Inflammatory macrophage treated with lipopolysaccharide for 4 hours (primary cell): ENCODE measurements at regions not wholly inside any gene's neighbourhood (a gene's known extent, or its start where the extent isn't known, plus 50 kb on each side); places are given as distances from the start of the nearest gene placed in this dataset.

Experiments
- DNase-seq: peaks from one replicate; pipeline ENCODE4 v3.0.0-alpha.2; 2020

DNA sequence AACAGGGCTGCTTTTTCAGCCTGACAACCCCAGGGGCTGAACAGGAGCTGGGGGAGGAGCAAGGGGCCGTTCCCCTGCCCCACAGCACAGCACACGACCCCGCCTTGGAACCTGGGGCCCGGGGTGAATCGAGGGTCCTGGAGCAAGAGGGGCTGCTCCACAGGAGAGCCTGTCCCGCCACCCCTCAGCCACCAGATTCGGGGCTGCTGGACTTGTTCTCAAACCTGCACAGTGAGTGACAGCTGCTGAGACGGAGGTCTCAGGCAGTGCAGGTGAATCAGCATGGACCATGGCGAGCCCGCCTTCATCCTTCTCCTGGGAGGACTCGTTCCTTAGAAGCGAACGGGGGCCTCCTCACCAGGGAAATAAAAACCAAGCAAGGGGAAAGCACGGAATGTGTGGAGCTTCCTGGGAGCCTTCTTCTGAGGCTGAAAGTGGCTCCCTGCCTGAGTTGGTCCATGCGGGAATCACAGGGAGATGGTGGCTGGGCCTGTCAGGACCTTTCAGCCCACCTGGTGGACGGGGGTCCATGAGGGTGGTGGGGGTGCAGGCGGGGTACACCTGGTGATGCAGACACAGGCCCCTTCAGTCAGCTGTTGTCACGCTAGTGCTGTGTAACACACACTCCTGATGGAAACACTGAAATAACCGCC is 125.4 kb downstream of the SIK1 start:
- no peak for DNase-seq

DNA sequence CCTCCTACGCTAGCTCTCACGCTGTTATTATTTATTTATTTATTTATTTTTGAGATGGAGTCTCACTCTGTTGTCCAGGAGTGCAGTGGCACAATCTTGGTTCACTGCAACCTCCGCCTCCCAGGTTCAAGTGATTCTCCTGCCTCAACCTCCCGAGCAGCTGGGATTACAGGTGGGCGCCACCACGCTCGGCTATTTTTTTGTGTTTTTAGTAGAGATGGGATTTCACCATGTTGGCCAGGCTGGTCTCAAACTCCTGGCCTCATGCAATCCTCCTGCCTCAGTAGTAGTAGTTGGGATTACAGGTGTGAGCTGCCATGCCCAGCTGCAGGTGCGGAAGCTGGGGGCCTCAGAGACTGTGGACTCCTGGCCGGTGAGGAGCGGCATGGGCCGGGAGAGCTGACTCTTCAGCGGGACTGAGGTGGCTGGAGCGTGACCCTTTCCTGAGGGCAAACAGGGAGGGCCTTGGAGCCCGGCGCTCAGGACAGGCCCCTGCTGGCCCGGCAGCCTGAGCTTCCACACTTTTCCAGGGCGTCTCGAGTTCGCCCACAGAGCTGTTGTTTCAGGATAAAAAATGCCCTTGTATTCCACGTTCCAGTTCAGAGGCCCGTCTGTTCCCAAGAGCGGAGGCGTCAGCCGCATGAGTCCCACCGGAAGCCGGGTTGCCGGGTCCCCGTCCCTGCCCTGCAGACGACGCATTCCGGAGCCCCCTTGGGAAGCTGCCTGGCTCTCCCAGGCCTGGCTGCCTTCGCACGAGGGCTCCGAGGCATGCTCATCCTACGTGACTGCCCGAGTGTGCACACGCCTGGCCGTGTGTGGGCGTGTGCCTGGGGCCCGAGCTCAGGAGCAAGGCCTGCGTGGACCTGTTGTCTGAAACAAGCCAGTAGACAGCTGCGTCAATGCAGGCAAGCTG is 126.2 kb downstream of the SIK1 start:
- no peak for DNase-seq

DNA sequence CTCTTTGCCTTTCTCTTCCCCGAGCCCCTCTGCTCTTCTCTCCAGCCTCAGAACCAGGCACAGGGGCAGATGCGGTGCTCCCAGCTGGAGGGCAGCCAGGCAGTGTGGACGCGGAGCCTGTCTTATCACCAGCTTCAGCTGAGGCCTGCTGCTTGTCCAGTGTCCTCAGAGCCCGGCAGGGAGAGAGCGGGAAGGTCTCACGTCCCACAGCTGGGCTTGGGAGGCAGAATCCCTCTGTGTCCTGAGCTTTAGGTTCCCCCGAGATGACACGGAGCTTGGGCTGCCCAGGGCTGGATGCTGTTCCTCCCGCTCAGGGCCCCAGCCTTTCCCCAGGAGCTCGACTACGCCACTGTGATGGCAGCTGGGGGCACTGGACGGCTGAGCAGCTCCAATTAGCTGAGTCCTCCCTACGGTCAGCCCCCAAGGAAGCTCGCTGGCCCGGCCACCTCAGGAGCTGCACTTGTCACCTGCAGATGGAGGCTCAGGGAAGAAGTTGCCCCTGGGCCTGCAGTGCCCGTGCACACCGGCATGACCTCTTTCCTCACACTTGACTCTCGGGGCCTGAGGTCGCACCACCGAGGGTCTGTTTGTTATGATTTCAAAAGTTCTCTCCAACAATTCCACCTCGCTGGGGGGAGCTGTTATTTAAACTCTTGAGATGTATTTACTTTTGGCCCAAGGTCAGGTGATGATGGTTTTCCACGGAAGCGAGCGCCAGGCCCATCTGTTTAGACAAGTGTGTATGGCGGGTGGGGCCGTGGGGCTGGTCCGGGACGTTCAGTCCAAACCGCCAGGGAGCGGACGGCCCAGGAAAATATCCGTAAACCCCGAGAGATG is 127.3 kb downstream of the SIK1 start:
- no peak for DNase-seq

DNA sequence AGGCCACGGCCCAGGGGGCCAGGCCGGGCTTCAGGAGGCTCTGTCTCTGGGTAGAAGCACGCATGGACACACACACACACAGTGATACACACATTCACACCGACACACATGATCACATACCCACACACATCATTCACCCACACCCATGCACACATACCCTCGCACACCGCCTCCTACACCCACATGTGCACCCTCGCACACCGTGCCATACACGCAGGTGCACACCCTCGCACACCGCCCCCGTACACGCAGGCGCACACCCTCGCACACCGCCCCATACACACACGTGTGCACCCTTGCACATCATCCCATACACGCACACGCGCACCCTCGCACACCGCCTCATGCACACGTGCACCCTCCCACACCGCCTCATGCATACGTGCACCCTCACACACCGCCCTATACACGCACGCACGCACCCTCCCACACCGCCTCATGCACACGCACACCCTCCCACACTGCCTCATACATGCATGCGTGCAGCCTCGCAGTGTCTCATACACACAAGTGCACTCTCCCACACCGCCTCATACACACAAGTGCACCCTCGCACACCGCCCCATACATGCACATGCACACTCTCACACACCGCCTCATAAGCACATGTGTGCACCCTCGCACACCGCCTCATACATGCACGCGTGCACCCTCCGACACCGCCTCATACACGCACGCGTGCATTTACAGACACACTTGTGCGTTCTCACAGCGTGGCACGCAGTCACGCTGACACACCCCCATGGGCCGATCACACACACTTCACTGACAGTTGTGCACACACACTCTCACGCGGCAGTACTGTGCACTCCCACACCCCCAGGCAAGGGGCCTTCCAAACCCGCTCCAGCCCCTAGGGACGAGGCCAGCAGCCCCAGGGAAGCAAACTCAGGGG is 128.1 kb downstream of the SIK1 start:
- DNase-seq = no peak

DNA sequence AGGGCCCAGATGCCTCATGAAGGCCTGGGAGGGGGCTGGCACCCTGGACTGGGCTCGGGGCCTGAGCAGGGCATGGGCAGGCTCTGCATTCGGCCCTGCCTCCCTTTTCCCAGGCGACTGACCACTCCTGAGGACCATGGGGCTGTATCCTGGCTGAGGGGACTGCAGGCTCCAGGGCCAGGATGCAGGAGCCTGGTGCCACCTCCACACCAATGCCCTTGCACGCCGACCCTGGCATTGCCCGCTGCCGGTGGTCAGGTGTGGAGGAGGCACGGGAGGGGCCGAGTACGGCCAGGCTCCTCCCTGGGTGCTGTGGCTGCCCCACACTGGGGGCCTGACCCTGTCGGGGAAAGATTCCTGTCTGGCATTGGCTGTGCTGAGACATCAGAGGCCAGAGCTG is 128.9 kb downstream of the SIK1 start:
- no peak for DNase-seq

DNA sequence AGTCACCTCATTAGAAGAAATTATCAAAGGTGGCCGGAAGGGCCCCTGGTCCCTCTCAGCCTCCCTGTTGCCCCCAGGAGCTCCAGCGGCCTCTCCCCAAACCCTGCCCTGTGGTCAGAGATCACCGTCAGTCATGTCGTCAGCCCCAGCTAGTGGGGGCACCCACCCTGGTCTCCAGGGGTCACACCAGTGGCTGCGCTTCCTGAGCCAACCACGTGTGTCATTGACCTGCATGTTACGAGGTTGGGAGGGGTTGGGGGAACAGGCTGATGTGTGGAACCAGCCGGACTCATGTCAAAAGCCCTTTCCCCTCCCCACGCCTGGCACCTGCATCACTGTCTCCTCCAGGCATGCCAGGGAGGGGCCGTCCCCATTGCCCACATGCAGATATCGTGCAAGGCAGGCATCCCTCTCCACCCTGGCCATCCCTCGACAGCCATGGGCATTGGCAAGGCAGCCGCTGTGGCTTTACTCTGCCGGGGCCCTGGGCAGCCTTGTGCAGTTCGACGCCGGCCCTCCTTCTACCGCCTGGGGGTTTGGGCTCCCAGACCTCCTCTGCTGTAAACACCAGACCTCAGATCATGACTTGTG is 128.7 kb downstream of the CRYAA start:
- no peak for DNase-seq

DNA sequence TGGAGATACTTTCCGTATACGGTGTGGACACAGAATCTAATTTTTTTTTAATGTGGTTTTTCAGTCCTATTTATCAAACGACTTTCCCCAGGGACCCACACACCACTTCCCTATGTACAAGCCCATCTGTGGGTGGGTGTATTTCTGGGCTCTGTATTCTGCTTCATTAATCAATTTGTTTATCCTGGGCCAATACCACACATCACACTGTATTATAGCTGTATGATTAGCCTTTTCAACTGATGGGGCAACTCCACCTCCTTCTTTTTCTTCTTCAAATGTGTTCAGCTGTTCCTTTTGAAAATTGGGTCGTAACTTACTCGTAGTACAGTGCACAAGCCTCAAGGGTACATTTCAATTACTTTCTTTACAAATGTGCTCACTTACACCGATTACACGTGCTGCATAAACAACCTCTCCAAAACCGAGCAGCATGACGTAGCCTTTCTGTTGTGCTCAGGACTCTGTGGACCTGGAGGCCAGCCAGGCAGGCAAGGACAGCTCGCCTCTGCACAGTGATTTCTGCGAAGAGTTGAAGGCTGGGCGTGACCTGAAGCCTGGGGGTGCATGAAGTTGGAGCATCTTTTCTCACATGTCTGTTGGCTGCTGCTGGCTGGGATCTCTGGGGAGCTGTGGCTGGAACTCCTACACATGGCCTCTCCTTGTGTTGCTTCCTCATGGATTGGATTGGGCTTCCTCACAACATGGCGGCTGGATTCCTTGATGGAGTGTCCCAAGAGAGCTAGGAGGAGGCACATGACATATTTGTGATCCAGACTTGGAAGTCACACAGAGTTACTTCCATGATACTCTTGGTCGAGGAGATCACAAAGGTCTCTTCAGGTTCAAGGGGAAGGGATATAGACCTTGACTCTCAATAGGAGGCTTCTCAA is 126.5 kb downstream of the CRYAA start:
- DNase-seq = no peak

DNA sequence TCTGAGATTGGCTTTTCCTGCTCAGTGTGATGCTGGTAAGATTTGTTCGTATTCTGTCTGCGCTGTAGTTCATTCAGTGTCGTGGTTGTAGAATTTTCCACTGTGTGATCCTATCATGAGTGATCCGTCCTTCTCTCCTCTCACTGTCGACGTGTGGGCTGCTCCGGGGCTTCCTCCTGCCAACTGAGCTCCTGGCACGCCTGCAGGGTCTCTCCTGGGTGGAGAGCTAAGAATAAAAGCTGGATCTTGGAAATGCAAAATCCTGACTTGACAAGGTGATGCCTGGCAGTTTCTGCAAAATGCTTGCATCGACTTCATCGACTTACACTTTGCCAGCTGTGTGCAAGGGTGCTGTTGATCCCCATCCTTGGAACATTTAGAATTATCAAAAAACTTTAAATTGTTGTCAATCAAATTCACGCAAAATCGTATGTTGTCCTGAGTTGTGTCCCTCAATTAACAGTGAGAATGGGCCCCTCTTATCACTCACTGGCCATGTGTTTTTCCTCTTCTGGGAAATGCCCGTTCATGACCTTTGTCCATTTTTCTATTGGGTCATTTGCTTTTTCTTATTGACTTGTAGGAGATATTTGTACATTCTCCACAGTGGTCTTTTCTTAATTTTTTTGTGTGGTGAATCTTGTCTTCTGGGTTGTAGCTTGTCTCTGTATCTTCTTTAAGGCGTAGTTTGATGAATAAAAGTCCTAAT is 125.5 kb downstream of the CRYAA start:
- DNase-seq = no peak

DNA sequence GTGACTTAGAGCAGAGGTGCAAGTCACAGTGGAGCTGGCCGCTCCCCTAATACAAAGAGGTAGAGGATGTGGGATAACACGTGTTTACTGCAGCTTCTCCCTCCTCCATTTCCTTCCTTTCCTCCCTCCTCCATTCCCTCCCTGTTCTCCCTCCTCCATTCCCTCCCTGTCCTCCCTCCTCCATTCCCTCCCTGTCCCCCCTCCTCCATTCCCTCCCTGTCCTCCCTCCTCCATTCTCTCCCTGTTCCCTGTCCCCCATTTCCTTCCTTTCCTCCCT is 124.0 kb downstream of the CRYAA start:
- no peak for DNase-seq

DNA sequence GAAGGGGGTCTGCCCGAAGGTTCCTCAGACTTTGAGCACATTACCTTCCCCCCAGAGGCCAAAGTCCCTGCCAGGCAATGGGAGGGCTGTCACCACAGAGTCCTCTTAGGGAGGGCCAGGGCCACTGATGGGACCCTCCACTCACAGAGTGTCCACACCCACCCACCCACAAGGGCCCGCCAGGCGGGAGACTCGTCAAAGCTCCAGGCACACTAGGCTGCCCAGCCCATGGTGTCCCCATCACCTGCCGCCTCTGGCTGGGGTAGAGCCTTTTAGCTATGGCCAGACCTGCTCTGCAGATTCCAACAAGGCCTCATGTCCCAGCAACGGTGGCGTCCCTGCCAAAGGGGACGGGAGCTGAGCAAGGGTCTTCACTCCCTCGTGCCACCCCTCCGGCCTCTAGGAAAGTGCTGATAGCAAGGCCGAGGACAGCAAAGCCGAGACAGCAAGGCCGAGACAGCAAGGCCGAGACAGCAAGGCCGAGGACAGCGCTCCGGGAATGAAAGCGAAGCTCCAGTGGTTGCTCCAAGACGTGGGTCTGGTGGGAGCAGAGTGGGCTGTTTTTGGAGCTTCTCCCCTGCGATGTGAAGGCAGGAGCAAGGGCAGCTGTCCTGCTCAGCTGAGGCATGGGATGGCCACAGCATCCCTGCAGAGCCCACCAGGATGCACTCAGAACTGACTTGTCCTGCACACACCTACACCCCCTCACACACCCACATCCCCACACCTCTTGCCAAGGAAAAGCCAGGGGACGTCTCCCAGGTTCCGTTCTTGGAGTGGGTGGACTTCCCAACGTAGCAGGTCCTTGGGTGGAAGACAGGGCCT is 123.4 kb downstream of the CRYAA start:
- DNase-seq = no peak

DNA sequence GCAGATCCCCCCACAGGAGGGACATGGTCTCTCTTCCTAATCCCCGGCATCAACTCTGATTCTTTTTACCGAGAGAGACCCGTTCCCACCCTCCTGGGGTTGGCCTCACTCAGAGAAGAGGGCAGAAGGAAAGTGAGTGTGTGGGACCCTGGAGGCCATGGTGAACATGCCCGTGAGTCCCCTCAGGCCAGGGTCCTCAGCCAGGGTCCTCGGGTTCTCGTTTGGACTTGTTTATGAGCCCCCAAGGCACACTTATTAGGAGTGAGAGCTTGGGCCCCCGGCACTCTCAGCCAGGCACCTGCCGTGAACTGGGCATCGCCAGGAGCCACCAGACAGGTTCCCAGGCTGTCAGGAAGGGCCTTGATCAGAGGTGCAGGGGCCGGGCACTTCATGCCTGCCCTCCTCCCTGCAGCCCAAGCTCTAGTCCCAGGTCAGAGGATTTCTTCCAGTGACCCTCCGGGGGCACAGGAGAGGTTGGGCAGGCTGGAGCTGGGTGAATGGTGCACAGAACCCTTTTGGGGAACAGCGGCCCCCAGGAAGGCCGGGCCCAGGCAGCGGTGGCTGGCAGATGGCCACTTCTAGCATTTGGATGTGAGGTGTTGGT is 122.6 kb downstream of the CRYAA start:
- DNase-seq = no peak

DNA sequence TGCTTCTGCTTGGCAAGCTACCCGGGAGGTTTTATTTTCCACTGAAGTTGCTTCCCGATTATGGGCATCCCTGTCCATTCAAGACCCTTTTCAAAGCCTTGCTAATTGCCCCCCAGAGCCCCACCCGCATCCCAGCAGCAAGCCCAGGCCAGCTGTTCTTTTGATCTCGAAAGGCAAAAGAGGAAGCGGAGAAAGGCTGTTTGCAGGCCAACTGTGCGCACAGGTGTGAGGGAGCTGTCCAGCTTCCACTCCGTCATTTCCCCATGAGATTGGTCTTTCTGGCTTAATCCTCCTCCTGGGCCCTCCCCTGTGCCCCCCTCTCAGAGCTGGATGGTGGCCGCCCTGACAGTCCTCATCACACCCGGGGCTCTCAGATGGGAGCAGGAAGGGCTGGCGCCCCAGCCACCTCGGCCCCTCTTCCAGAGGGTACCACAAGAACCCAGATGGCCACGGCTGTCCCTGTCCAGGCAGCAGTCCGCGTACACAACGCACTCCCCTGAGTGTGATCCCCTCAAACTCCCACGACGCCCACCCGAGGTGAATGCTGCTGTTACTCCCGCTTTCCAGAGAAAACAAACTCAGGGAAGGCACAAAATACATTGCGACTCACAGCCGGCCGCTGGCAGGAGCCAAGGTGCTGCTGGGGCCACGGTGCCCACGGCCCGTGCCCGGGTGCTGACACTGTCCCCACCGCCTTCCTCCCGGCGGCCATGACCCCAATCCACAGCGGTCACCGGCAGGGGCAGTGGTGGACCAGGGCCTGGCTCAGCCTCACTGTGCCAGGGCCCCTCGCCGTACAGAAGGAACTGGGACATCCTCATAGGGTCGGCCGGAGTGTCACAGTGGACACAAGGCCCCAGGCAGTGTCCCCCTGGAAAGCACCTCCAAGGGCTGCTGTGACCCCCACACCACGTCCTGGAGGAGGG is 121.9 kb downstream of the CRYAA start:
- DNase-seq = no peak

DNA sequence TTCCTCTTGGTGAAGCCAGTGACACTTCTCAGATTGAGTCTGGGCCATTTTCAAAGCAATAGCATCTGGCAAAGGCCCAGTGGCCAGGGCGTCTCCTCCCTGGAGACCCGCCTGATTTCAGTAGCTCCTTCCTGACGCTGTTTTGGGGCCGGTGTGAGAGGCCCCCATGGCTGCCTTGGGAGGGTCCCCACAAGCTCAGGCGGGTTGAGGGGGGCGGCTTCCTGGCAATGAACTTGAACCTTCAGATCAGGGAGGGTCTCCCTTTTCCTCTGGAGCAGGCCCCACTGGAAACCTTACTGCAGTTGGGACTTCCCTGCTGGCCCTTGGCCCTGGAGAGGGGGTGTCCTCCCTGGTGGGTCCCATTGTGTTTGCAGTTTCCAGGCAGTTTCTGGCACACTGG is 121.2 kb downstream of the CRYAA start:
- no peak for DNase-seq

DNA sequence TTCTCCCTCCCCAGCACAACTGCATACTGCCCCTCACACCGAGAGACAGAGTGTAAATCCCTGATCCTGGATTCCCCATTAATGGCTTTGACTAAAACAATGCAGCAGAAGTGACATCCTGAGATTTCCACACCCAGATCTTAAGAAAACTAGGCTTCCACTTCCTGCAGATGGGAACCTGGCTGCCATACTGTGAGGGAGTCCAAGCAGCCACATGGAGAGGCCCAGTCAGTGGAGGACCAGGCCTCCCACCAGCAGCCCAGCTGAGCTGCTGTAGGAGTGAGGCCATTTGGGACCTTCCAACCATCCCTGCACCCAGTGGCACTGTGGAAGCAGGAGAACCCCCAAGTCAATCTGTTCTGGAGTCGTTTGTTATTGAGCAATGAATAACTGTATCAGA is 120.6 kb downstream of the CRYAA start:
- no peak for DNase-seq

DNA sequence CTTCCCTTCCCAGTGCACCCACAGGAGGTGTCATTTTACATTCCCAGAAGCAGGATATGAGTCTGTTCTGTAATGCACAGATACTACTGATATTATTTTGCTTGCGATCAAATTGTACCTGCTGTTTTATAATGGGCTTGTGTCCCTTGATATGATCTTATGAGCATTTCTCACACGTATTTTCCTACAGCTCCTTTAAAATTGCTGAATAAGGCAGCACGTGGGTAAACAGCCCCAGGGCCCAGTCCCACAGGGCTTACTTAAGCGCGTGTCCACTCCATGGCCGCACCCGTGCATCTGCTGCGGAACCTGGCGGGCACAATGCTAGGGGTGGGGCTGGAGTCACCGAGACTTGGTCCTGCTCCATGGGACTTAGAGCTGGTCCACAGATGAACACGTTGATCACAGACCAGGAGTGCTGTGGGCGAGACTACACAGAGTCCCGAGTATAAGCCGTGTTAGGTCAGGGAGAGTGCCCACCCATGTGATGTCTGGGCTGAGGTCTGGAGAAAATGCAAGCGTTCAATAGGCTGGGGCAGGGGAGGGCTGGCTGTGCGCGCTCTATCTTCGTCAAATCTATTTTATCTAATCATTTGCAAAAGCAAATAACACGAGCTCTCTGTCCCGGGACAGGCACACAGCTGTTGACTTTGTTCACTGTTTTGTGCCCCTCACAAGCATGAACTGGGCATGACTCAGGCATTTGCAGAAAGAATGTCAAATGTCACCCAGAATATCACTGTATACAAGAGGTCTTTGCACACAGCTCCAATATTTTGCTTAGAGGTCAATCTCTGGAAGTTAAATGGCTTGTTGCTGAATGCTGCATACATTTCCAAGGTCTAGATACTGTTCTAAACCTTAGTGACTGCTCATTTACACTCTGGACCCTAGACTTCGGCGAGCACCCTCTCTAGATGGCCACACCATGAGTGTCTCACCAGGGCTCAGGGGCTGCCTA is 119.3 kb downstream of the CRYAA start:
- DNase-seq = no peak

DNA sequence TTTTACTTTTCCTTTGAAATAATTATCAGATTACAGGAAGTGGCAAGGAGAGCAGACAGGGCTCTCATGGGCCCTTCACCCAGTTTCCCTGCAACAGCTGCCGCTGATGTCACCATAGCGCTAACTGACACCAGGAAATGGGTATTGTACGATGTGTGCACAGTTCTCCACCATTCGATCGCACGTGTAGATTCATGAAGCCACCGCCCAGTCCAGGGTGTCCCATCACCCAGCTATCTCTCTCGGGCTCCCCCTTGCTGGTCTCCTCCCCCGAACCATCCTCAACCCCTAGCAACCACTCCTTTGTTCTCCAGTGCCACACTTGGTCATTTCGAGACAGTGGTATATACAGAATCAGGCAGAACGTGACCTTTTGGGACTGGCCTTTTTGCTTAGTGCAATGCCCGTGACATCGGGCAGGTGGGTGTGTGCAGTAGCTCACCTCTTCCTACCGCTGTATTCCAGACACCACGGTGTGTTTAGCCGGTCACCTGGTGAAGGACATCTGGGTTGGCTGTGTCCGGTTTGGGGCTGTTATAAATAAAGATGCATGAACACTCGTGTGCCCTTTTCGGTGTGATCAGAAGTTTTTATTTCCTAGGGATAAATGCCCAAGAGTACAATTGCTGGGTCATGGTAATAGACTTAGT is 118.4 kb downstream of the CRYAA start:
- DNase-seq = no peak
